ENCODE measurements at regions not wholly inside any gene's neighbourhood (a gene's known extent, or its start where the extent isn't known, plus 50 kb on each side); places are given as distances from the start of the nearest gene placed in this dataset.

DNA sequence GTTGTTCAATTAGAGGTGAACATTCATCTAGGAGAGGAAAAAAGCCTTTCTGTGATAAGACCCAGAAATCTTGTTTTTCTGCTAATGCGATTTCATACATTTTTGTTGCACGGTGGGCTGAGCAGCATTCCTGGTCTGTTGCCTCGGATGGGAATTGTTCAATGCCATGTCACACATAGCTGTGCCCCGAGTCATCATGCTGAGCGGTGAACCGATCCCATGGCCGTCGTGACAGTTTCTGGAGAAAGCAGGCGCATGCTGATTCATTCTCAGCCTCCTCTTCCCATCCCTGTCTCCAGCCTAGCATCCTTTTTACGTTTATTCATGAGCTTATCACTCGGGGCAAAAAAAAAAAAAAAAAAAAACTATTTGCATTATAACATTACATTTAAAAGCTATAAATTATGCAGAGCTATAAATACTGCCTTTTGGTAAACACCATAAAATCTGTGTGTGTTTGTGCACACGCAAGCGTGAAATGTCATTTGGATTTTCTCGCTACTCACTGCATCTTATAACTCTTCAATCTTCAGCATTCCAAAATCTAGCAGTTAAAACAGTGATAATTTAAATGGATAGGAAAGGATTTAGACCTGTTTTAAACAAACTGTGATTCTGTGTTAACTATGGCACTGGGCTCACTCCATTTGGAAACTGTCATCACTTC lies 58.9 kb upstream of the IFNGR1 start:
- no peak overlapping the region for H3K4me3 ChIP-seq (ENCODE audit: low read depth, low read length)

DNA sequence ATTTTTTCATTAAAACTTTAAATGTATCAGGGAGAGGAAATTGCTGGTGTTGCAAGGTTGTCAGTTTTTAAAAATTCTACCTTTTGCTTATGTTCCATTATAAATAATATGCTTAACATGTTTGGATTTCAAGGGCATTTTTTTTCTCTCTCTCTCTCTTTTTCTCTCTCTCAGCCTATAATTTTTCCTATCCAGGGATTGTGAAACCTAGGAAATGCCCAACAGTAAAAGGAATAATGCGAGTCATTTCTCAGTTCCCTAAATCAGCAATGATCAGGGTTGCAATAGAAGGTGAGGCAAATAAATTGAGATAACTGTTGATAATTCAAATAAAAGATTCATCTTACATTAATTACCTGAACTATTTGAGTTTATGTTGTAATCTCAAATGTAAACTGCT lies 53.2 kb upstream of the IFNGR1 start:
- no peak overlapping the region for H3K4me3 ChIP-seq (ENCODE audit: low read depth, low read length)

DNA sequence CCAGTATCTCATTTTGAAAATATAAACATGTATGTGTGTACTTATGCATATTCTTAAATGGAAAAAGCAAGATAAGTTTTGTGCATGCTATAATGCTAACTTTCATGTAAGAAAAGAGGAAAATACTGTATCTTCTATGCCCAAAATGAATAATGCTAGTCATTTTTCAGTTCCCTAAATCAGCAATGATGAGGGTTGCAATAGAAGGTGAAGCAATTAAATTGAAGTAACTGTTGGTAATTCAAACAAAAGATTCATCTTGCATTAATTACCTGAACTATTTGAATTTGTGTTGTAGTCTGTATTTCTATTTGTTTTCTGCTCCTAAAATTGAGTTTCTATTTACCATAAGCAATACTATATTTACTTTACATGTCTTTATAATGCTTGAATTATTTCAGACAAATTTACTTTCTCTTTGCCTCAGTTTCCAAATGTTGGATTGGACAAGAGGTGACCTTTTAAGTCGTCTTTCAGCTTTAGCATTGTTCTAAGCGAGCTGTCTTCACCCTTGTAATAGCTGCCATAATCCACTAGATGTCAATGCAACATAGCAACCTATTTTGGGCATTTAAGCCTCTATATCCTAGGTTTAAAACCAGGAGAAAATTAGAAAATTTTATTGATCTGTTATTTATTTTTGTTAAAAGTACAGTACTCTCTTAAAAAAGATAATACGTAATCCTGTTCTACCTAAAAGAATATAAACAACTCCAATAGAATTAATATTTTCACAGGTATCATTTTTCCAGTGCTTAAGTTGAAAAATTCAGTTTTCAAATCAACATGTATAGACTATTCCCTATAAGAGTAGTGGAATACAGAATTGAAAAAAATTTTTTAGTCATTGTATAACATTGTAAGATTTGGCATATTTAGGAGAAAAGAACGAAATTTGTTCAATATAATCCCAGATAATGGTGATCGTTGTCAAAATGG lies 52.3 kb upstream of the IFNGR1 start:
- no peak overlapping the region for H3K4me3 ChIP-seq (ENCODE audit: low read depth, low read length)

- H3K4me3 ChIP-seq (ENCODE audit: low read depth, low read length): no peak overlapping the region
Observed at GRCh38 chr6:137269803-137270202, 50.6 kb upstream of the IFNGR1 start.

DNA sequence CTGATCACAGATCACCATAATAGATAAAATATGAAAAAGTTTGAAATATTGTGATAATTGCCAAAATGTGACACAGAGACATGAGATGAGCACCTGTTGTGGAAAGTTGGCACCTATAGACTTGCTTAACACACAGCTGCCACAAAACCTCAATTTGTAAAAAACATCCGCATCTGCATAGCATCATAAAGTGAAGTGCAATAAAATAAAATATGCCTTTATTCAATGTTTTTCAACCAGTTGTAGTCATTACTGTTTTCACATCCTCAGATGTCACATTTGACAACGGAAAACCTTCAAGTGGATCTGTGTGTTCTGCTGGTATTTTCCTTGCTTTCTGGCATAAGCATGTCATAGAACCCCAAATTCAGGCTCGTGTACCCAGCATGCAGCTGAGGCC lies 50.2 kb upstream of the IFNGR1 start:
- H3K4me3 ChIP-seq (ENCODE audit: low read depth, low read length): no peak overlapping the region

All from iPS-11a (cell line).